GM23338 (cell line): ENCODE measurements at regions not wholly inside any gene's neighbourhood (a gene's known extent, or its start where the extent isn't known, plus 50 kb on each side); places are given as distances from the start of the nearest gene placed in this dataset.

ENCODE experiments used
- ATAC-seq: fragments of 200-7000 bp; cut with Tn5 transposase; 3 replicates; pipeline ENCODE4 v1.9.1; 2020
- DNase-seq: peaks from one replicate; pipeline ENCODE4 v3.0.0-alpha.2; 2015; ENCODE audit warnings: low spot score
- H2AFZ ChIP-seq: fragments of 200-600 bp; sonication (generic); 2 replicates; pipeline ENCODE4 v1.8.0; 2016; ENCODE audit warnings: antibody characterized with exemption, mild to moderate bottlenecking, moderate library complexity
- H3F3A ChIP-seq: fragments of 200-600 bp; sonication (generic); replicated peaks from 2 replicates; pipeline ENCODE4 v1.8.0; 2017; ENCODE audit warnings: antibody characterized with exemption, mixed run types, low read depth
- H3K27ac ChIP-seq: fragments of 200-600 bp; sonication (generic); 2 replicates; pipeline ENCODE4 v1.6.1; 2016; ENCODE audit warnings: low read depth
- H3K27me3 ChIP-seq: fragments of 200-600 bp; sonication (generic); 2 replicates; pipeline ENCODE4 v1.8.0; 2016; ENCODE audit warnings: mild to moderate bottlenecking, mixed run types, moderate library complexity; ENCODE audit not compliant: insufficient read depth
- H3K36me3 ChIP-seq: fragments of 200-600 bp; sonication (generic); 2 replicates; pipeline ENCODE4 v1.8.0; 2016; ENCODE audit warnings: mild to moderate bottlenecking; ENCODE audit not compliant: insufficient read depth
- H3K4me1 ChIP-seq: fragments of 200-600 bp; sonication (generic); 2 replicates; pipeline ENCODE4 v1.8.0; 2016; ENCODE audit warnings: mild to moderate bottlenecking, moderate library complexity; ENCODE audit not compliant: insufficient read depth
- H3K4me2 ChIP-seq: fragments of 200-600 bp; sonication (generic); 2 replicates; pipeline ENCODE4 v1.7.1; 2017; ENCODE audit warnings: mixed run types
- H3K4me3 ChIP-seq: fragments of 200-600 bp; sonication (generic); 2 replicates; pipeline ENCODE4 v1.6.1; 2016; ENCODE audit warnings: mixed run types
- H3K79me2 ChIP-seq: fragments of 200-600 bp; sonication (generic); replicated peaks from 2 replicates; pipeline ENCODE4 v1.8.0; 2017; ENCODE audit warnings: mild to moderate bottlenecking; ENCODE audit not compliant: insufficient read depth
- H3K9me2 ChIP-seq: fragments of 200-600 bp; sonication (generic); 2 replicates; pipeline ENCODE4 v1.8.0; 2017; ENCODE audit not compliant: insufficient read depth
- H4K20me1 ChIP-seq: fragments of 200-600 bp; sonication (generic); replicated peaks from 2 replicates; pipeline ENCODE4 v1.8.0; 2017; ENCODE audit warnings: mild to moderate bottlenecking; ENCODE audit not compliant: insufficient read depth
- H3K27ac Mint-ChIP-seq: 2 replicates; pipeline ENCODE4 v1.8.0; 2020; ENCODE audit warnings: inconsistent platforms, mild to moderate bottlenecking, moderate library complexity, mixed read lengths
- H3K27me3 Mint-ChIP-seq: 3 replicates; pipeline ENCODE4 v1.8.0; 2022; ENCODE audit warnings: low read depth, mild to moderate bottlenecking, moderate library complexity, mixed read lengths, inconsistent platforms; ENCODE audit not compliant: insufficient read depth, poor library complexity
- H3K36me3 Mint-ChIP-seq: 3 replicates; pipeline ENCODE4 v1.8.0; 2021; ENCODE audit warnings: low read depth, mild to moderate bottlenecking, inconsistent platforms, moderate library complexity, mixed read lengths
- H3K4me1 Mint-ChIP-seq: 3 replicates; pipeline ENCODE4 v1.8.0; 2020; ENCODE audit warnings: mild to moderate bottlenecking, inconsistent platforms, mixed read lengths
- H3K4me3 Mint-ChIP-seq: 3 replicates; pipeline ENCODE4 v1.8.0; 2021; ENCODE audit warnings: moderate library complexity, mild to moderate bottlenecking, inconsistent platforms, mixed read lengths
- H3K9me3 Mint-ChIP-seq: 3 replicates; pipeline ENCODE4 v1.8.0; 2020; ENCODE audit warnings: moderate library complexity, mild to moderate bottlenecking, inconsistent platforms, mixed read lengths
- CREB1 ChIP-seq: fragments of 250-450 bp; sonication (Bioruptor Pico); IDR thresholded peaks from 2 replicates; pipeline ENCODE4 v1.5.0; 2020; ENCODE audit warnings: low read depth, mild to moderate bottlenecking, moderate library complexity
- CTCF ChIP-seq, 2 experiments: fragments of 200-600 bp in 1 of 2; sonication (generic) in 1 of 2; conservative IDR thresholded peaks; 2 replicates each; pipeline versions ENCODE4 v1.5.1 to v1.6.1; 2016 to 2017; ENCODE audit warnings: antibody characterized with exemption in 2 of 2, low read depth in 2 of 2, mild to moderate bottlenecking in 2 of 2, moderate library complexity in 1 of 2
- ETS1 ChIP-seq: IDR thresholded peaks from 2 replicates; pipeline ENCODE4 v1.6.1; 2016; ENCODE audit warnings: antibody characterized with exemption
- EZH2 ChIP-seq: fragments of 200-600 bp; sonication (generic); IDR thresholded peaks from one replicate; pipeline ENCODE4 v1.8.0; 2017; ENCODE audit warnings: antibody characterized with exemption, mild to moderate bottlenecking, low read depth; ENCODE audit not compliant: unreplicated experiment
- EZH2phosphoT487 ChIP-seq: fragments of 200-600 bp; sonication (generic); IDR thresholded peaks from one replicate; pipeline ENCODE4 v1.8.1; 2018; ENCODE audit warnings: antibody characterized with exemption; ENCODE audit not compliant: unreplicated experiment
- JUNB ChIP-seq: IDR thresholded peaks from one replicate; pipeline ENCODE4 v1.6.1; 2016; ENCODE audit warnings: antibody characterized with exemption; ENCODE audit not compliant: unreplicated experiment
- NANOG ChIP-seq: IDR thresholded peaks from 2 replicates; pipeline ENCODE4 v1.6.1; 2016; ENCODE audit warnings: antibody characterized with exemption, borderline replicate concordance
- POLR2AphosphoS5 ChIP-seq: IDR thresholded peaks from 2 replicates; pipeline ENCODE4 v1.6.1; 2016; ENCODE audit warnings: antibody characterized with exemption, low read depth
- REST ChIP-seq: IDR thresholded peaks from one replicate; pipeline ENCODE4 v1.6.1; 2018; ENCODE audit warnings: antibody characterized with exemption; ENCODE audit not compliant: unreplicated experiment
- STAT1 ChIP-seq: IDR thresholded peaks from one replicate; pipeline ENCODE4 v1.6.1; 2016; ENCODE audit warnings: antibody characterized with exemption; ENCODE audit not compliant: unreplicated experiment
- ZNF114 ChIP-seq: fragments of 250-450 bp; sonication (Bioruptor Pico); IDR thresholded peaks from 2 replicates; pipeline ENCODE4 v1.5.0; 2020; ENCODE audit warnings: mild to moderate bottlenecking, moderate library complexity
- ZNF331 ChIP-seq: fragments of 250-450 bp; sonication (Bioruptor Pico); IDR thresholded peaks from 2 replicates; pipeline ENCODE4 v1.5.0; 2020; ENCODE audit warnings: low read depth, mild to moderate bottlenecking, moderate library complexity
- ZNF462 ChIP-seq: fragments of 250-450 bp; sonication (Bioruptor Pico); IDR thresholded peaks from 2 replicates; pipeline ENCODE4 v1.5.0; 2020; ENCODE audit warnings: mild to moderate bottlenecking, moderate library complexity

- Mint-ChIP-seq H3K9me3 (peaks cover 10% of the 10 kb centered on the region; the same call in 2 of the 3 replicates), H3K4me3 (no peak overlapping the region), H3K36me3 (peaks cover 5% of the 10 kb centered on the region; the same call in 2 of the 3 replicates), H3K4me1 (no peaks in the 10 kb centered on the region), H3K27ac (no peak overlapping the region), H3K27me3 (no peaks in the 10 kb centered on the region)
- Histone ChIP-seq H4K20me1 (no peaks in the 10 kb centered on the region), H3K36me3 (no peaks in the 10 kb centered on the region), H3F3A (no peaks in the 10 kb centered on the region), H3K4me1 (no peaks in the 10 kb centered on the region), H3K27ac (no peak overlapping the region), H3K4me2 (no peak overlapping the region), H3K4me3 (no peak overlapping the region), H3K27me3 (no peaks in the 10 kb centered on the region), H3K9me2 (no peaks in the 10 kb centered on the region), H2AFZ (no peak overlapping the region), H3K79me2 (no peaks in the 10 kb centered on the region)
- TF ChIP-seq EZH2 (no peak), ZNF331 (CRISPR knock-in tag) (no peak), JUNB (no peak), NANOG (no peak), POLR2AphosphoS5 (no peak), ZNF462 (no peak), CREB1 (CRISPR knock-in tag) (no peak), ZNF114 (no peak), STAT1 (no peak), EZH2phosphoT487 (no peak), REST (no peak), ETS1 (no peak), CTCF (conservative IDR thresholded peaks at IDR 0.05; ENCODE audit: low read depth in 2 of 2) (no peak)
- ATAC-seq (no peak), DNase-seq (no peak)
These were observed 206.3 kb upstream of the SPHKAP start for GRCh38 chr2:228387776-228388175.
